A673 (cell line): ENCODE measurements at regions not wholly inside any gene's neighbourhood (a gene's known extent, or its start where the extent isn't known, plus 50 kb on each side); places are given as distances from the start of the nearest gene placed in this dataset.

Experiments
- CTCF ChIP-seq: fragments of 300-800, 200-600 bp; sonication (generic); conservative IDR thresholded peaks from 2 replicates; pipeline ENCODE4 v1.5.1; 2017; ENCODE audit warnings: low read depth, mild to moderate bottlenecking, antibody characterized with exemption, low read length, moderate library complexity, mixed read lengths
- EZH2 ChIP-seq: fragments of 200-600 bp; sonication (generic); IDR thresholded peaks from 2 replicates; pipeline ENCODE4 v1.6.1; 2017; ENCODE audit warnings: borderline replicate concordance, low read depth, mild to moderate bottlenecking, mixed read lengths, antibody characterized with exemption, low read length; ENCODE audit not compliant: poor library complexity, severe bottlenecking

GRCh38 chr3:80445641-80446040, 677.8 kb upstream of the ROBO1 start:
- TF ChIP-seq CTCF (no peak), EZH2 (no peak)
